Forelimb muscle (tissue), 1 donor: ENCODE measurements at regions not wholly inside any gene's neighbourhood (a gene's known extent, or its start where the extent isn't known, plus 50 kb on each side); places are given as distances from the start of the nearest gene placed in this dataset.

Experiments
- DNase-seq: peaks from one replicate; pipeline ENCODE4 v3.0.0-alpha.2; 2013; ENCODE audit warnings: low read depth

DNA sequence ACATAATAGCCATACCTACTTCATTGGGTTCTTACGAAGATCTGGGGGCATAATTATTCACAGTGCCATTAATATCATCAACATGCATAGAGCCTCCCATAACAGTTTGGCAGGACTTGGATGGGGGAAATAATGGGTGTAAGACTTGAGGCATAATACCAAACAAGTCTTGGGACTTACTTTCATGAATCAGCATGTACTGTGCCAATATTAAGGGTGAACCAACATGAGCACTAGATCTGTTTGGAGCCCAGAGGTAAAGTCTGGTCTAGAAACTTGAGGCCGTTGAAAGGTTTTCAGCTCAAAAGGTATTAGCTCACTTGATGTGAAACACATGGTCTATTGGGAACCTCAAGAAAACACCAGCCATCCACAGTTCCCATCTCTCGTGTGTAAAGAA lies 56.7 kb upstream of the ZC3H11B start:
- no peak for DNase-seq

GRCh38 chr1:219669042-219669441 lies 56.1 kb upstream of the ZC3H11B start:
- no peak for DNase-seq

GRCh38 chr1:219668446-219668845 lies 55.5 kb upstream of the ZC3H11B start:
- DNase-seq, result no peak

GRCh38 chr1:219666242-219666641 lies 53.3 kb upstream of the ZC3H11B start:
- no peak for DNase-seq

- no peak for DNase-seq
Measured at GRCh38 chr1:219665089-219665488, 52.2 kb upstream of the ZC3H11B start.

DNA sequence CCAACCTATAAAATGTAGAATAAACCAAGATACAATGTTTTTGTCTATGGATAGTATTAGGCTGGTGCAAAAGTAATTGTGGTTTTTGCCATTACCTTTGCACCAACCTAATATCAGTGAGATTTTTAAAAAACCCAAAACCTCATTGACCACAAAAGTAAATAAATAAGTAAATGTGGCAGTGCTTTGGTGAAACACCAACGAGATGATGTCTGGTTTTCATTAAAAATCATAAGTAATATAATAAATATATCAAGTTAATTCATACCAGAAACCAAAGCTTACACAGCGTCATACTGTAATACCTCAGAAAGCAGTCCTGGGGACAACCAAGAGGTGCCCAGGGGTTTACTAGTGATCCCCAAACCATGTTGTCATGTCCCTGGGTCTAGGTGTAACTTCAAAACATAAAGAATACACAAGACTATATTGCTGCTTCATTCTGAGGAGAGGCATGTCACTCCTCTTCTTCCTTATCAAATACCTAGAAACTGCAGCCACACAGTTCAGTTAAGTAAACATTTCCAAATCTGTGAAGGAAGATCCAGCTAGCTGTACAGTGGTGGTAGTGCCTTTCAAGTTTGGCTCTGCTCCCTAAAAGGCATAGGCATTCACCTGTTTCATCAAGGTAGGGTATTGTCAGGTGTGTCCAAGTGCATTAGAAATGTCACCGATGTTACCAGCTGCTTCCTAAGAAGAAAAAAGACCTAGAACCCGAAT lies 51.6 kb upstream of the ZC3H11B start:
- DNase-seq, result no peak
